ENCODE measurements at regions not wholly inside any gene's neighbourhood (a gene's known extent, or its start where the extent isn't known, plus 50 kb on each side); places are given as distances from the start of the nearest gene placed in this dataset.

DNA sequence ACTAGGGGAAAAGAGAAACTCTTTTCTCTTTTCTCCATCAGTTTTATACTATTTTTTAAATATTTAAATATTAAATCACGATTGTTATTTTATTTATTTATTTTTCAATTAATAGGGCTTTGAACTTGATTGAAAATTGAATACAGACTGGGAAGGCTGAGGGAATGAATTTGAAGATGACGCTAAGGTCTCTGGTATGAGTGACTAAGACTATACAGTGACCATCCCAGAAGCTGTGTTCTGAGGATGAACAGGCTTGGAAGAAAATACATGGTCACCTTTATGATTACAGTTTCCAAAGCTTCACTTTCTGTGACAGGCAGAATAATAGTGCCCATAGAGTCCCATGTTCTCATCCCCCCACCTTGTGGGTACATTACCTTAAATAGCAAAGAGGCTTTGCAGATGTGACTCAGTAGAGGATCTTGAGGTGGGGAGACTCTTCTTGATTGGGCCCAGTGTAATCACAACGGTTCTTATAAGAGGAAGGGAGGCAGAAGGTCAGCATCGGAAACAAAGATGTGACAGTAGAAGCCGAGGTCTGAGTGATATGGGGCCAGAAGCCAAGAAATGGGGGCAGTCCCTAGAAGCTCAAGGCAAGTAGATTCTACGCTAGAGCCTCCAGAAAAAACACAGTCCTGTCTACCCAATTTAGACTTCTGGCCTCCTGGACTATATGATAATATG is 51.0 kb upstream of the LPP start:
- POLR2A ChIA-PET: no interaction called here
- CTCF ChIA-PET: no interaction called here
- DNase-seq (ENCODE audit: extremely low spot score): no peak
- TF ChIP-seq ARNT (IDR thresholded peaks at IDR 0.05) (no peak), BHLHE40 (IDR thresholded peaks at IDR 0.05; ENCODE audit: borderline replicate concordance) (no peak), HDGF (IDR thresholded peaks at IDR 0.05; ENCODE audit: borderline replicate concordance) (no peak), LEF1 (IDR thresholded peaks at IDR 0.05; ENCODE audit: borderline replicate concordance) (no peak), SUZ12 (IDR thresholded peaks at IDR 0.05) (no peak), TARDBP (IDR thresholded peaks at IDR 0.05) (no peak), SP1 (IDR thresholded peaks at IDR 0.05) (no peak), ELF4 (IDR thresholded peaks at IDR 0.05) (no peak), FOXM1 (IDR thresholded peaks at IDR 0.05; ENCODE audit: borderline replicate concordance) (no peak)

DNA sequence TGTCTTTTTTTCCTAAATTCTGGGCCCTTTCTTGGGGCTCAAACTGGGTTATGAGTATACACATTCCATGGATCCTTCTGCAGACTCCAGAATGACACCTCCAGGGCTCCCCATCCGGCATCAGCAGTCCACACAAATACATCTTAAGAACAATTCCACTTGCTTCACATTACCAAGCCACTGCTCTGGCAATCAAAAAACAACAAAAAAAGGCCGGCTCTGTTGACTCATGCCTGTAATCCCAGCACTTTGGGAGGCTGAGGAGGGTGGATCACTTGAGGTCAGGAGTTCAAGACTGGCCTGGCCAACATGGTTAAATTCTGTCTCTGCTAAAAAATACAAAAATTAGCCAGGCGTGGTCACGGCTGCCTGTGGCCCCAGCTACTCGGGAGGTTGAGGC is 49.9 kb upstream of the LPP start:
- ChIA-PET CTCF (no interaction called here), POLR2A (no interaction called here)
- TF ChIP-seq CTBP1 (IDR thresholded peaks at IDR 0.05; ENCODE audit: borderline replicate concordance) (no peak), L3MBTL2 (conservative IDR thresholded peaks at IDR 0.05) (no peak), NFRKB (IDR thresholded peaks at IDR 0.05) (no peak), TARDBP (IDR thresholded peaks at IDR 0.05) (no peak), SUZ12 (IDR thresholded peaks at IDR 0.05) (no peak)
- no peak for DNase-seq (ENCODE audit: extremely low spot score)

Measured in HEK293T (cell line).